PC-9 (cell line): ENCODE measurements at regions not wholly inside any gene's neighbourhood (a gene's known extent, or its start where the extent isn't known, plus 50 kb on each side); places are given as distances from the start of the nearest gene placed in this dataset.
A peak's percentile ranks its signal among the peaks of the same experiment; 100 is the strongest.

Experiments
- BruUV-seq: library from RNA; stranded (reverse); fragments of 400-500 nt; replicated peaks from 2 replicates; lab custom pipeline; 2021; lab: Mats Ljungman, UMichigan
- CTCF ChIA-PET: fragments of 300-600 bp; sonication (Branson Sonifier 250); formaldehyde crosslinking; loops from one replicate; lab custom pipeline; 2022; ENCODE audit warnings: antibody characterized with exemption; lab: Charles Lee
- POLR2A ChIA-PET: fragments of 300-600 bp; sonication (Branson Sonifier 250); formaldehyde crosslinking; loops from one replicate; lab custom pipeline; 2022; ENCODE audit warnings: antibody characterized with exemption; ENCODE audit not compliant: unreplicated experiment; lab: Charles Lee
- DNase-seq, 2 experiments: peaks; one replicate each; pipeline versions ENCODE4 v3.0.0 to v3.0.0-alpha.2; 2015 to 2022; ENCODE audit warnings: mixed read lengths in 1 of 2
- H2AFZ ChIP-seq: fragments of 200-600 bp; sonication (generic); 2 replicates; pipeline ENCODE4 v1.8.1; 2017; ENCODE audit warnings: antibody characterized with exemption
- H3F3A ChIP-seq: fragments of 200-600 bp; sonication (generic); 2 replicates; pipeline ENCODE4 v1.8.1; 2017; ENCODE audit warnings: antibody characterized with exemption, mild to moderate bottlenecking, low read depth; ENCODE audit not compliant: insufficient read depth
- H3K27ac ChIP-seq: fragments of 200-600 bp; sonication (generic); 2 replicates; pipeline ENCODE4 v1.6.1; 2016; ENCODE audit warnings: mixed run types
- H3K27me3 ChIP-seq: fragments of 200-600 bp; sonication (generic); 2 replicates; pipeline ENCODE4 v1.6.1; 2016; ENCODE audit warnings: low read depth, mixed run types; ENCODE audit not compliant: insufficient read depth
- H3K36me3 ChIP-seq: fragments of 200-600 bp; sonication (generic); 2 replicates; pipeline ENCODE4 v1.6.1; 2016; ENCODE audit warnings: low read depth, mixed run types
- H3K4me1 ChIP-seq: fragments of 200-600 bp; sonication (generic); replicated peaks from 2 replicates; pipeline ENCODE4 v1.6.1; 2016; ENCODE audit warnings: mixed run types; ENCODE audit not compliant: insufficient read depth
- H3K4me2 ChIP-seq: fragments of 200-600 bp; sonication (generic); 2 replicates; pipeline ENCODE4 v1.6.1; 2017; ENCODE audit warnings: mixed run types
- H3K4me3 ChIP-seq: fragments of 200-600 bp; sonication (generic); 2 replicates; pipeline ENCODE4 v1.6.1; 2016; ENCODE audit warnings: mixed run types
- H3K79me2 ChIP-seq: fragments of 200-600 bp; sonication (generic); 2 replicates; pipeline ENCODE4 v1.6.1; 2017; ENCODE audit warnings: low read depth, mixed run types
- H3K9me2 ChIP-seq: fragments of 200-600 bp; sonication (generic); 2 replicates; pipeline ENCODE4 v1.8.1; 2017; ENCODE audit warnings: mild to moderate bottlenecking; ENCODE audit not compliant: insufficient read depth
- H3K9me3 ChIP-seq: fragments of 200-600 bp; sonication (generic); 2 replicates; pipeline ENCODE4 v1.8.1; 2016; ENCODE audit warnings: low read depth; ENCODE audit not compliant: insufficient read depth
- H4K20me1 ChIP-seq: fragments of 200-600 bp; sonication (generic); 2 replicates; pipeline ENCODE4 v1.8.1; 2017; ENCODE audit not compliant: insufficient read depth
- CTCF ChIP-seq: fragments of 200-600 bp; sonication (generic); conservative IDR thresholded peaks from 2 replicates; pipeline ENCODE4 v1.6.1; 2017; ENCODE audit warnings: mixed run types, antibody characterized with exemption, mild to moderate bottlenecking, moderate library complexity
- EZH2 ChIP-seq: fragments of 200-600 bp; sonication (generic); IDR thresholded peaks from 2 replicates; pipeline ENCODE4 v1.8.0; 2017; ENCODE audit warnings: antibody characterized with exemption, low read depth
- intact Hi-C: fragments of 100-400 bp; cut with micrococcal nuclease; formaldehyde crosslinking; loops from one replicate; pipeline ENCODE4 v1.10.0; 2022; ENCODE audit not compliant: unreplicated experiment

GRCh38 chr14:82239223-82239622 is 705.6 kb upstream of the SEL1L start:
- H3K9me2 ChIP-seq = no peaks in the 10 kb centered on the region
- no peak overlapping the region for H3K27ac ChIP-seq
- TF ChIP-seq CTCF (no peak), EZH2 (no peak)
- no peaks in the 10 kb centered on the region for H3K4me1 ChIP-seq
- no TSS peak for BruUV-seq
- H3K36me3 ChIP-seq = no peaks in the 10 kb centered on the region
- CTCF ChIA-PET = no interaction called here
- H2AFZ ChIP-seq = no peak overlapping the region
- no peak for DNase-seq
- H4K20me1 ChIP-seq = no peaks in the 10 kb centered on the region
- H3K79me2 ChIP-seq = no peaks in the 10 kb centered on the region
- POLR2A ChIA-PET = no interaction called here
- H3K9me3 ChIP-seq = no peaks in the 10 kb centered on the region
- intact Hi-C loops = no loop called here
- H3K4me2 ChIP-seq = no peak overlapping the region
- H3K4me3 ChIP-seq = no peak overlapping the region
- H3F3A ChIP-seq = no peaks in the 10 kb centered on the region
- H3K27me3 ChIP-seq = no peaks in the 10 kb centered on the region

GRCh38 chr14:82244791-82245190 is 711.1 kb upstream of the SEL1L start:
- no peaks in the 10 kb centered on the region for H3K79me2 ChIP-seq
- H3K9me2 ChIP-seq = no peaks in the 10 kb centered on the region
- no peaks in the 10 kb centered on the region for H3K9me3 ChIP-seq
- H4K20me1 ChIP-seq = no peaks in the 10 kb centered on the region
- intact Hi-C loops = no loop called here
- DNase-seq = no peak
- no peak overlapping the region for H3K27ac ChIP-seq
- TF ChIP-seq CTCF (no peak), EZH2 (no peak)
- H3K36me3 ChIP-seq = no peaks in the 10 kb centered on the region
- no TSS peak for BruUV-seq
- POLR2A ChIA-PET = no interaction called here
- no peak overlapping the region for H3K4me3 ChIP-seq
- H3K4me1 ChIP-seq = no peaks in the 10 kb centered on the region
- no peaks in the 10 kb centered on the region for H3K27me3 ChIP-seq
- H3K4me2 ChIP-seq = no peak overlapping the region
- no peak overlapping the region for H2AFZ ChIP-seq
- H3F3A ChIP-seq = no peaks in the 10 kb centered on the region
- CTCF ChIA-PET = no interaction called here

GRCh38 chr14:82251494-82251893 is 717.8 kb upstream of the SEL1L start:
- Histone ChIP-seq H3K9me3 (no peaks in the 10 kb centered on the region), H3K27me3 (no peaks in the 10 kb centered on the region), H3K9me2 (no peaks in the 10 kb centered on the region), H3K27ac (no peak overlapping the region), H3K36me3 (no peaks in the 10 kb centered on the region), H3K4me3 (no peak overlapping the region), H4K20me1 (no peaks in the 10 kb centered on the region), H3K4me1 (no peaks in the 10 kb centered on the region), H3K79me2 (no peaks in the 10 kb centered on the region), H3F3A (no peaks in the 10 kb centered on the region), H2AFZ (no peak overlapping the region), H3K4me2 (peak overlapping the region; percentile 13; the same call in 1 of the 2 replicates)
- CTCF ChIA-PET = no interaction called here
- BruUV-seq = no TSS peak
- intact Hi-C loops = no loop called here
- TF ChIP-seq EZH2 (no peak), CTCF (no peak)
- POLR2A ChIA-PET = no interaction called here
- no peak for DNase-seq
